SK-N-SH (cell line): ENCODE measurements at regions not wholly inside any gene's neighbourhood (a gene's known extent, or its start where the extent isn't known, plus 50 kb on each side); places are given as distances from the start of the nearest gene placed in this dataset.

Experiments used
- CTCF ChIA-PET: fragments of 300-600, 350-600 bp; formaldehyde crosslinking; extraction: SDS; loops from one replicate; lab custom pipeline; 2021; lab: Yijun Ruan, JAX
- POLR2A ChIA-PET: fragments of 350-600 bp; sonication (Branson Sonifier 250); formaldehyde crosslinking; extraction: SDS; loops from one replicate; lab custom pipeline; 2020; ENCODE audit warnings: antibody characterized with exemption, inconsistent platforms; lab: Yijun Ruan, JAX
- DNase-seq: peaks from one replicate; pipeline ENCODE4 v3.0.0; 2012
- H2AFZ ChIP-seq: fragments of 200-600 bp; sonication (generic); 2 replicates; pipeline ENCODE4 v1.8.1; 2016; ENCODE audit warnings: antibody characterized with exemption, mild to moderate bottlenecking, low read depth
- H3F3A ChIP-seq: fragments of 200-600 bp; sonication (generic); replicated peaks from 2 replicates; pipeline ENCODE3; 2016; ENCODE audit warnings: antibody characterized with exemption, mild to moderate bottlenecking; ENCODE audit not compliant: insufficient read depth
- H3K27ac ChIP-seq, 2 experiments: fragments of 200-500 bp in 1 of 2; fragments of 200-600 bp in 1 of 2; sonication (Bioruptor generic) in 1 of 2; sonication (generic), shearing (Covaris generic) in 1 of 2; 2 replicates each; pipeline versions ENCODE4 v1.5.1 to v1.6.1; 2014 to 2016; ENCODE audit warnings: low read depth in 2 of 2, inconsistent platforms in 1 of 2, low read length in 1 of 2, mild to moderate bottlenecking in 1 of 2, mixed read lengths in 1 of 2
- H3K27me3 ChIP-seq: fragments of 200-600 bp; sonication (generic), shearing (Covaris generic); 2 replicates; pipeline ENCODE4 v1.6.1; 2016; ENCODE audit warnings: mixed run types; ENCODE audit not compliant: insufficient read depth
- H3K36me3 ChIP-seq, 2 experiments: fragments of 200-500 bp in 1 of 2; fragments of 200-600 bp in 1 of 2; sonication (Bioruptor generic) in 1 of 2; sonication (generic) in 1 of 2; replicated peaks in 1 of 2; 2 replicates each; pipeline versions ENCODE3 to v1.5.1; 2014 to 2016; ENCODE audit warnings: low read length in 1 of 2, mild to moderate bottlenecking in 1 of 2; ENCODE audit not compliant: insufficient read depth in 2 of 2, control insufficient read depth in 1 of 2
- H3K4me1 ChIP-seq, 2 experiments: fragments of 200-500 bp in 1 of 2; fragments of 200-600 bp in 1 of 2; sonication (Bioruptor generic) in 1 of 2; sonication (generic), shearing (Covaris generic) in 1 of 2; 2 replicates each; pipeline versions ENCODE4 v1.5.1 to v1.6.1; 2014 to 2016; ENCODE audit warnings: low read depth in 1 of 2, low read length in 1 of 2, mixed run types in 1 of 2; ENCODE audit not compliant: insufficient read depth in 2 of 2, control insufficient read depth in 1 of 2
- H3K4me2 ChIP-seq: fragments of 200-600 bp; sonication (generic), shearing (Covaris generic); 2 replicates; pipeline ENCODE4 v1.6.1; 2017; ENCODE audit warnings: mixed run types
- H3K4me3 ChIP-seq, 2 experiments: fragments of 200-500 bp in 1 of 2; fragments of 200-600 bp in 1 of 2; sonication (Bioruptor generic) in 1 of 2; sonication (generic), shearing (Covaris generic) in 1 of 2; 2 replicates each; pipeline versions ENCODE4 v1.5.1 to v1.8.1; 2014 to 2016; ENCODE audit warnings: low read depth in 2 of 2, inconsistent platforms in 1 of 2, low read length in 1 of 2, mild to moderate bottlenecking in 1 of 2, mixed read lengths in 1 of 2, moderate library complexity in 1 of 2
- H3K79me2 ChIP-seq: fragments of 200-600 bp; sonication (generic); 2 replicates; pipeline ENCODE4 v1.8.1; 2017; ENCODE audit warnings: mild to moderate bottlenecking; ENCODE audit not compliant: insufficient read depth
- H3K9ac ChIP-seq: fragments of 200-600 bp; sonication (generic); 2 replicates; pipeline ENCODE4 v1.6.1; 2017; ENCODE audit warnings: mixed run types
- H3K9me2 ChIP-seq: fragments of 200-600 bp; sonication (generic); 2 replicates; pipeline ENCODE4 v1.6.1; 2017; ENCODE audit warnings: mixed run types
- H3K9me3 ChIP-seq: fragments of 200-600 bp; sonication (generic); 2 replicates; pipeline ENCODE4 v1.6.1; 2017; ENCODE audit warnings: mixed run types, mild to moderate bottlenecking, moderate library complexity
- H4K20me1 ChIP-seq: fragments of 200-600 bp; sonication (generic); 2 replicates; pipeline ENCODE4 v1.6.1; 2017; ENCODE audit warnings: mild to moderate bottlenecking, mixed run types; ENCODE audit not compliant: insufficient read depth
- CHD2 ChIP-seq: fragments of 150-350 bp; IDR thresholded peaks from 2 replicates; pipeline ENCODE4 v1.6.1; 2018; ENCODE audit warnings: low read length; ENCODE audit not compliant: partially characterized antibody
- EZH2phosphoT487 ChIP-seq: fragments of 200-600 bp; sonication (generic); IDR thresholded peaks from 2 replicates; pipeline ENCODE4 v1.6.1; 2017; ENCODE audit warnings: low read depth, mixed run types, mild to moderate bottlenecking, antibody characterized with exemption, moderate library complexity, borderline replicate concordance
- FOXM1 ChIP-seq: IDR thresholded peaks from 2 replicates; pipeline ENCODE4 v1.4.0; 2012; ENCODE audit warnings: low read depth, mild to moderate bottlenecking
- GATA2 ChIP-seq: sonication (generic); formaldehyde crosslinking; IDR thresholded peaks from 2 replicates; pipeline ENCODE4 v1.5.0; 2020; ENCODE audit warnings: mild to moderate bottlenecking, missing genetic modification reagents
- JUND ChIP-seq: IDR thresholded peaks from 2 replicates; pipeline ENCODE4 v1.4.0; 2012
- MAX ChIP-seq: IDR thresholded peaks from 2 replicates; pipeline ENCODE4 v1.4.0; 2012; ENCODE audit warnings: low read depth
- MEF2A ChIP-seq: IDR thresholded peaks from 2 replicates; pipeline ENCODE4 v1.4.0; 2012; ENCODE audit warnings: low read depth, borderline replicate concordance
- MXI1 ChIP-seq: IDR thresholded peaks from 2 replicates; pipeline ENCODE4 v1.6.1; 2012; ENCODE audit warnings: mild to moderate bottlenecking, low read depth, low read length, improper control_type of control experiment
- NFIC ChIP-seq: IDR thresholded peaks from 2 replicates; pipeline ENCODE4 v1.4.0; 2012; ENCODE audit warnings: borderline replicate concordance
- POLR2AphosphoS5 ChIP-seq: IDR thresholded peaks from 2 replicates; pipeline ENCODE4 v1.6.1; 2012; ENCODE audit warnings: low read depth, low read length
- RAD21 ChIP-seq: IDR thresholded peaks from 2 replicates; pipeline ENCODE4 v1.6.1; 2012; ENCODE audit warnings: mild to moderate bottlenecking, low read length
- RCOR1 ChIP-seq: fragments of 150-350 bp; IDR thresholded peaks from 2 replicates; pipeline ENCODE4 v1.6.1; 2017; ENCODE audit warnings: antibody characterized with exemption, low read length
- RFX5 ChIP-seq: IDR thresholded peaks from 2 replicates; pipeline ENCODE4 v1.6.1; 2012; ENCODE audit warnings: mild to moderate bottlenecking, improper control_type of control experiment, low read length
- SMC3 ChIP-seq: IDR thresholded peaks from 2 replicates; pipeline ENCODE4 v1.6.1; 2012; ENCODE audit warnings: low read depth, low read length, improper control_type of control experiment
- YY1 ChIP-seq: IDR thresholded peaks from 2 replicates; pipeline ENCODE4 v1.4.0; 2012; ENCODE audit warnings: low read depth, mild to moderate bottlenecking
- WGBS: methylation state at CpG from one replicate; pipeline ENCODE4 v1.1.6; 2017; ENCODE audit warnings: low lambda C conversion rate; 5-methylcytosine and 5-hydroxymethylcytosine counted together
- TF ChIP-seq, protein P1 (sequence below): IDR thresholded peaks from 2 replicates; pipeline ENCODE4 v1.4.0; 2012; ENCODE audit warnings: low read depth, borderline replicate concordance
- TF ChIP-seq, protein P2 (sequence below): IDR thresholded peaks from 2 replicates; pipeline ENCODE4 v1.6.1; 2012; ENCODE audit warnings: mild to moderate bottlenecking, low read depth, low read length, moderate library complexity
- TF ChIP-seq, protein P3 (sequence below): fragments of 150-350 bp; IDR thresholded peaks from 2 replicates; pipeline ENCODE4 v1.6.1; 2017; ENCODE audit warnings: antibody characterized with exemption, low read length, low read depth, borderline replicate concordance

GRCh38 chr19:30848636-30849425 lies 476.6 kb downstream of the ZNF536 start:
- peaks cover 0 to 9% of the 10 kb centered on the region in 2 experiments; a peak in 1 of 4 replicates for H3K4me1 ChIP-seq
- no peak overlapping the region for H3K4me3 ChIP-seq
- H3K4me2 ChIP-seq, result no peak overlapping the region
- H3K36me3 ChIP-seq, result no peaks in the 10 kb centered on the region
- no peaks in the 10 kb centered on the region for H3K27me3 ChIP-seq
- H3K79me2 ChIP-seq, result no peaks in the 10 kb centered on the region
- 58% methylated on average over 9 of the region's 9 CpGs for WGBS
- DNase-seq, result no peak
- H2AFZ ChIP-seq, result no peak overlapping the region
- no peaks in the 10 kb centered on the region for H3K9me3 ChIP-seq
- H3K9me2 ChIP-seq, result no peaks in the 10 kb centered on the region
- no peaks in the 10 kb centered on the region for H3F3A ChIP-seq
- no peak for TF ChIP-seq EZH2phosphoT487
- TF ChIP-seq NFIC, result no peak
- no peak for TF ChIP-seq POLR2AphosphoS5
- no peak for TF ChIP-seq RFX5
- no peak for TF ChIP-seq CHD2
- no peak for TF ChIP-seq MXI1
- TF ChIP-seq, protein P1, sequence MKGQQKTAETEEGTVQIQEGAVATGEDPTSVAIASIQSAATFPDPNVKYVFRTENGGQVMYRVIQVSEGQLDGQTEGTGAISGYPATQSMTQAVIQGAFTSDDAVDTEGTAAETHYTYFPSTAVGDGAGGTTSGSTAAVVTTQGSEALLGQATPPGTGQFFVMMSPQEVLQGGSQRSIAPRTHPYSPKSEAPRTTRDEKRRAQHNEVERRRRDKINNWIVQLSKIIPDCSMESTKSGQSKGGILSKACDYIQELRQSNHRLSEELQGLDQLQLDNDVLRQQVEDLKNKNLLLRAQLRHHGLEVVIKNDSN, result no peak
- TF ChIP-seq, protein P2, sequence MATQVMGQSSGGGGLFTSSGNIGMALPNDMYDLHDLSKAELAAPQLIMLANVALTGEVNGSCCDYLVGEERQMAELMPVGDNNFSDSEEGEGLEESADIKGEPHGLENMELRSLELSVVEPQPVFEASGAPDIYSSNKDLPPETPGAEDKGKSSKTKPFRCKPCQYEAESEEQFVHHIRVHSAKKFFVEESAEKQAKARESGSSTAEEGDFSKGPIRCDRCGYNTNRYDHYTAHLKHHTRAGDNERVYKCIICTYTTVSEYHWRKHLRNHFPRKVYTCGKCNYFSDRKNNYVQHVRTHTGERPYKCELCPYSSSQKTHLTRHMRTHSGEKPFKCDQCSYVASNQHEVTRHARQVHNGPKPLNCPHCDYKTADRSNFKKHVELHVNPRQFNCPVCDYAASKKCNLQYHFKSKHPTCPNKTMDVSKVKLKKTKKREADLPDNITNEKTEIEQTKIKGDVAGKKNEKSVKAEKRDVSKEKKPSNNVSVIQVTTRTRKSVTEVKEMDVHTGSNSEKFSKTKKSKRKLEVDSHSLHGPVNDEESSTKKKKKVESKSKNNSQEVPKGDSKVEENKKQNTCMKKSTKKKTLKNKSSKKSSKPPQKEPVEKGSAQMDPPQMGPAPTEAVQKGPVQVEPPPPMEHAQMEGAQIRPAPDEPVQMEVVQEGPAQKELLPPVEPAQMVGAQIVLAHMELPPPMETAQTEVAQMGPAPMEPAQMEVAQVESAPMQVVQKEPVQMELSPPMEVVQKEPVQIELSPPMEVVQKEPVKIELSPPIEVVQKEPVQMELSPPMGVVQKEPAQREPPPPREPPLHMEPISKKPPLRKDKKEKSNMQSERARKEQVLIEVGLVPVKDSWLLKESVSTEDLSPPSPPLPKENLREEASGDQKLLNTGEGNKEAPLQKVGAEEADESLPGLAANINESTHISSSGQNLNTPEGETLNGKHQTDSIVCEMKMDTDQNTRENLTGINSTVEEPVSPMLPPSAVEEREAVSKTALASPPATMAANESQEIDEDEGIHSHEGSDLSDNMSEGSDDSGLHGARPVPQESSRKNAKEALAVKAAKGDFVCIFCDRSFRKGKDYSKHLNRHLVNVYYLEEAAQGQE, result no peak
- TF ChIP-seq, protein P3, sequence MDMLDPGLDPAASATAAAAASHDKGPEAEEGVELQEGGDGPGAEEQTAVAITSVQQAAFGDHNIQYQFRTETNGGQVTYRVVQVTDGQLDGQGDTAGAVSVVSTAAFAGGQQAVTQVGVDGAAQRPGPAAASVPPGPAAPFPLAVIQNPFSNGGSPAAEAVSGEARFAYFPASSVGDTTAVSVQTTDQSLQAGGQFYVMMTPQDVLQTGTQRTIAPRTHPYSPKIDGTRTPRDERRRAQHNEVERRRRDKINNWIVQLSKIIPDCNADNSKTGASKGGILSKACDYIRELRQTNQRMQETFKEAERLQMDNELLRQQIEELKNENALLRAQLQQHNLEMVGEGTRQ, result no peak
- TF ChIP-seq JUND, result no peak
- no peak for TF ChIP-seq RCOR1
- TF ChIP-seq MEF2A, result no peak
- no peak for TF ChIP-seq YY1
- no peak for TF ChIP-seq RAD21
- no peak for TF ChIP-seq MAX
- TF ChIP-seq GATA2 (CRISPR knock-in tag), result no peak
- TF ChIP-seq FOXM1, result no peak
- TF ChIP-seq SMC3, result no peak
- ChIA-PET CTCF (interaction anchor here (1.4 kb wide), 1 partner anchor 13 kb away, joined by 3 read pairs; no protein-coding TSS in a partner anchor), POLR2A (no interaction called here)
- no peak overlapping the region for H3K9ac ChIP-seq
- H4K20me1 ChIP-seq, result no peaks in the 10 kb centered on the region
- H3K27ac ChIP-seq, result no peak overlapping the region
